Fibroblast of lung (primary cell): ENCODE measurements at regions not wholly inside any gene's neighbourhood (a gene's known extent, or its start where the extent isn't known, plus 50 kb on each side); places are given as distances from the start of the nearest gene placed in this dataset.

ENCODE experiments used
- DNase-seq, 2 donors: peaks; one replicate each; pipeline versions ENCODE4 v3.0.0 to v3.0.0-alpha.2; 2010; ENCODE audit warnings: low read depth in 2 of 2
- H2AFZ ChIP-seq: 2 replicates; pipeline ENCODE4 v1.5.1; 2012; ENCODE audit warnings: low read length, control low read depth, inconsistent platforms
- H3K27ac ChIP-seq: 2 replicates; pipeline ENCODE4 v1.5.1; 2011; ENCODE audit warnings: low read length, control low read depth; ENCODE audit not compliant: insufficient read depth
- H3K27me3 ChIP-seq: 2 replicates; pipeline ENCODE4 v1.5.1; 2011; ENCODE audit warnings: mild to moderate bottlenecking, low read length; ENCODE audit not compliant: control insufficient read depth, insufficient read depth
- H3K36me3 ChIP-seq: 2 replicates; pipeline ENCODE4 v1.5.1; 2011; ENCODE audit warnings: low read length; ENCODE audit not compliant: control insufficient read depth, insufficient read depth
- H3K4me1 ChIP-seq: 2 replicates; pipeline ENCODE4 v1.5.1; 2011; ENCODE audit warnings: low read length; ENCODE audit not compliant: control insufficient read depth, insufficient read depth; ENCODE audit errors: extremely low read depth
- H3K4me2 ChIP-seq: 2 replicates; pipeline ENCODE4 v1.5.1; 2011; ENCODE audit warnings: low read length, control low read depth; ENCODE audit not compliant: insufficient read depth; ENCODE audit errors: extremely low read depth
- H3K4me3 ChIP-seq, 4 experiments: fragments of 200-600 bp in 1 of 4; sonication (generic) in 1 of 4; replicated peaks in 1 of 4; 2 replicates each; pipeline ENCODE4 v1.5.1; 2011 to 2016; ENCODE audit warnings: low read length in 4 of 4, low read depth in 3 of 4, mild to moderate bottlenecking in 3 of 4, control low read depth in 2 of 4, inconsistent platforms in 1 of 4, mixed read lengths in 1 of 4; ENCODE audit not compliant: insufficient read depth in 1 of 4; ENCODE audit errors: control extremely low read depth in 1 of 4
- H3K79me2 ChIP-seq: 2 replicates; pipeline ENCODE4 v1.5.1; 2012; ENCODE audit warnings: mild to moderate bottlenecking, low read length, inconsistent platforms; ENCODE audit not compliant: control insufficient read depth, insufficient read depth
- H3K9ac ChIP-seq: 2 replicates; pipeline ENCODE4 v1.5.1; 2011; ENCODE audit warnings: mild to moderate bottlenecking, low read length, control low read depth; ENCODE audit not compliant: insufficient read depth
- H3K9me3 ChIP-seq: 2 replicates; pipeline ENCODE4 v1.5.1; 2012; ENCODE audit warnings: low read depth, low read length; ENCODE audit not compliant: control insufficient read depth, insufficient read depth
- H4K20me1 ChIP-seq: 2 replicates; pipeline ENCODE4 v1.5.1; 2011; ENCODE audit warnings: low read length; ENCODE audit not compliant: control insufficient read depth, insufficient read depth; ENCODE audit errors: extremely low read depth
- CTCF ChIP-seq, 2 donors: IDR thresholded peaks in 1 of 2; conservative IDR thresholded peaks in 1 of 2; 1 replicate in 1 of 2; 2 replicates in 1 of 2; pipeline ENCODE4 v1.5.1; 2011 to 2012; ENCODE audit warnings: low read length in 2 of 2, control low read depth in 1 of 2, inconsistent platforms in 1 of 2, low read depth in 1 of 2, mild to moderate bottlenecking in 1 of 2
- EZH2 ChIP-seq: IDR thresholded peaks from 2 replicates; pipeline ENCODE4 v1.5.1; 2012; ENCODE audit warnings: low read length, control low read depth, mild to moderate bottlenecking; ENCODE audit errors: missing control alignments

GRCh38 chr6:79847426-79847825, 99.9 kb downstream of the ELOVL4 start:
- Histone ChIP-seq H2AFZ (no peak overlapping the region), H3K9ac (no peak overlapping the region), H3K9me3 (no peaks in the 10 kb centered on the region), H4K20me1 (no peaks in the 10 kb centered on the region), H3K4me1 (no peaks in the 10 kb centered on the region), H3K27ac (no peak overlapping the region), H3K4me2 (no peak overlapping the region), H3K36me3 (no peaks in the 10 kb centered on the region), H3K4me3 (no peak overlapping the region), H3K27me3 (no peaks in the 10 kb centered on the region), H3K79me2 (no peaks in the 10 kb centered on the region)
- DNase-seq = no peak
- TF ChIP-seq EZH2 (no peak), CTCF (conservative IDR thresholded peaks at IDR 0.05 in 1 of 2, IDR thresholded peaks at IDR 0.05 in 1 of 2; ENCODE audit: low read depth in 1 of 2, low read length in 2 of 2) (no peak)

GRCh38 chr6:79842376-79843040, 104.8 kb downstream of the ELOVL4 start:
- Histone ChIP-seq H3K9me3 (no peaks in the 10 kb centered on the region), H3K36me3 (no peaks in the 10 kb centered on the region), H3K27me3 (no peaks in the 10 kb centered on the region), H4K20me1 (no peaks in the 10 kb centered on the region), H3K27ac (no peak overlapping the region), H3K79me2 (no peaks in the 10 kb centered on the region), H3K4me1 (no peaks in the 10 kb centered on the region), H3K9ac (no peak overlapping the region), H2AFZ (no peak overlapping the region), H3K4me3 (no peak overlapping the region), H3K4me2 (no peak overlapping the region)
- TF ChIP-seq CTCF (conservative IDR thresholded peaks at IDR 0.05 in 1 of 2, IDR thresholded peaks at IDR 0.05 in 1 of 2; ENCODE audit: low read depth in 1 of 2, low read length in 2 of 2) = no peak
- TF ChIP-seq EZH2 = no peak
- DNase-seq = no peak

GRCh38 chr6:79841577-79842375, 105.6 kb downstream of the ELOVL4 start:
- Histone ChIP-seq H3K9me3 (no peaks in the 10 kb centered on the region), H3K79me2 (no peaks in the 10 kb centered on the region), H3K9ac (no peak overlapping the region), H3K27me3 (no peaks in the 10 kb centered on the region), H3K27ac (no peak overlapping the region), H3K4me1 (no peaks in the 10 kb centered on the region), H2AFZ (no peak overlapping the region), H3K36me3 (no peaks in the 10 kb centered on the region), H3K4me2 (no peak overlapping the region), H4K20me1 (no peaks in the 10 kb centered on the region), H3K4me3 (no peak overlapping the region)
- DNase-seq = no peak
- no peak for TF ChIP-seq CTCF (conservative IDR thresholded peaks at IDR 0.05 in 1 of 2, IDR thresholded peaks at IDR 0.05 in 1 of 2; ENCODE audit: low read depth in 1 of 2, low read length in 2 of 2)
